Muscle layer of duodenum (tissue), 2 donors: ENCODE measurements at regions not wholly inside any gene's neighbourhood (a gene's known extent, or its start where the extent isn't known, plus 50 kb on each side); places are given as distances from the start of the nearest gene placed in this dataset.

Experiments
- H3K27ac ChIP-seq: one replicate; pipeline ENCODE4 v1.7.0; 2013; ENCODE audit warnings: mild to moderate bottlenecking, low read length
- H3K27me3 ChIP-seq: one replicate; pipeline ENCODE4 v1.7.0; 2013; ENCODE audit warnings: low read depth, mild to moderate bottlenecking, control low read depth, low read length
- H3K36me3 ChIP-seq, 2 donors: one replicate each; pipeline ENCODE4 v1.7.0; 2013; ENCODE audit warnings: low read length in 2 of 2, control low read depth in 1 of 2, mild to moderate bottlenecking in 1 of 2; ENCODE audit not compliant: insufficient read depth in 2 of 2, control insufficient read depth in 1 of 2
- H3K4me1 ChIP-seq, 2 donors: one replicate each; pipeline ENCODE4 v1.7.0; 2013; ENCODE audit warnings: low read length in 2 of 2, mild to moderate bottlenecking in 2 of 2, control low read depth in 1 of 2, moderate library complexity in 1 of 2; ENCODE audit not compliant: insufficient read depth in 2 of 2, control insufficient read depth in 1 of 2
- H3K4me3 ChIP-seq, 2 donors: one replicate each; pipeline ENCODE4 v1.7.0; 2013; ENCODE audit warnings: low read length in 2 of 2, low read depth in 1 of 2, mild to moderate bottlenecking in 1 of 2
- H3K9me3 ChIP-seq, 2 donors: one replicate each; pipeline ENCODE4 v1.7.0; 2013; ENCODE audit warnings: low read length in 2 of 2, control low read depth in 1 of 2, mild to moderate bottlenecking in 1 of 2; ENCODE audit not compliant: control insufficient read depth in 1 of 2
- donor health status: healthy.

GRCh38 chr19:56949626-56950025 is 109.1 kb upstream of the PEG3 start:
- H3K4me1 ChIP-seq = no peaks in the 10 kb centered on the region
- H3K27me3 ChIP-seq = no peaks in the 10 kb centered on the region
- no peak overlapping the region for H3K4me3 ChIP-seq
- H3K9me3 ChIP-seq = no peaks in the 10 kb centered on the region
- H3K27ac ChIP-seq = no peak overlapping the region
- H3K36me3 ChIP-seq = no peaks in the 10 kb centered on the region

DNA sequence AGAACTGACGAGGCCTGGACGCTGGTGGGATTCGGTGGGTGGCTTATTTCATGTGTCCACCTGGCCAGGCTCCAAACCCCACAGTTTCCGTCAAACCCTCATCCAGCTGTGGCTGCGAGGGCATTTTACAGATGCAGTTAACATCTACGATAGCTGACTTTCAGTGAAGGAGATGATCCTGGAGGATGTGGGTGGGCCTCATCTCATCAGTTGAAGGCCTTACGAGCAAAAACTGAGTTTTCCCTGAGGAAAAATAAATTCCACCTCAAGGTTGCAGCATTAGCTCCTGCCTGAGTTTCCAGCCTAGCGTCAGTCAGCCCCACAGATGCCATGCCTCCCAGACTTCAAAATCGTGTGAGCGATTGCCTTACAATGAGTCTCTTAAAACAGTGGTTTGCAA is 111.1 kb upstream of the PEG3 start:
- Histone ChIP-seq H3K27me3 (no peaks in the 10 kb centered on the region), H3K4me3 (no peak overlapping the region), H3K27ac (no peak overlapping the region), H3K9me3 (no peaks in the 10 kb centered on the region), H3K4me1 (no peaks in the 10 kb centered on the region), H3K36me3 (no peaks in the 10 kb centered on the region)

- H3K36me3 ChIP-seq = no peaks in the 10 kb centered on the region
- H3K4me1 ChIP-seq = no peaks in the 10 kb centered on the region
- H3K27me3 ChIP-seq = no peaks in the 10 kb centered on the region
- no peak overlapping the region for H3K27ac ChIP-seq
- no peaks in the 10 kb centered on the region for H3K9me3 ChIP-seq
- H3K4me3 ChIP-seq = no peak overlapping the region
Observed at GRCh38 chr19:56953470-56953869, 112.9 kb upstream of the PEG3 start.

DNA sequence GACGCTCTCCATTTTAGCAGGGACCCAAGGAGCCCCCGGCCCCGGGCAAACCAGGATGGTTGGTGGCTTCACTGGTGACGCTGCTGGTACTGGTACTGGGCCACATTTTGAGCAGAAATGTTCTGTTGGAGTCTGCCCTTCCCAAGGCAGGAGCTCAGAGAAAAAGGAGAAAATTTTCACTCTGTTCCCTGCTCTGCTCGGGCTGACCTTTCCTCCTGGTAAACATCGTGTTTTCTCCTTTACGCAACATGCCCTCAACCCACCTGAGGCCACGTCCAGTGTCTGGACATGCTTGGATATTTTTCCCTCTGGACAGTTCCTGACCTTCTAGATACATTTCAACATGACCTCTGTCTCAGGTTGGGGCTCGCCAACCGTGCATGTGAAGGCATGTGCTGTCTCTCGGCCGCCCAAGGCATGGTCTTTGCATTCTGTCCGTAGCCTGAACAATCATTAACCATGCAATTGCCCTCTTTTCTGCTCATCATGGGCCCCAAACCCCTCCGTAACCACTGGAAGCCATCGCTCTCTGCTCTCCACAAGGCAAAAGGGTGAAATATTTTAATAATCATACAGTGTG is 115.2 kb upstream of the PEG3 start:
- Histone ChIP-seq H3K27me3 (no peaks in the 10 kb centered on the region), H3K9me3 (no peaks in the 10 kb centered on the region), H3K4me3 (no peak overlapping the region), H3K4me1 (no peaks in the 10 kb centered on the region), H3K36me3 (no peaks in the 10 kb centered on the region), H3K27ac (no peak overlapping the region)

- Histone ChIP-seq H3K36me3 (no peaks in the 10 kb centered on the region), H3K27ac (no peak overlapping the region), H3K9me3 (no peaks in the 10 kb centered on the region), H3K4me3 (no peak overlapping the region), H3K27me3 (no peaks in the 10 kb centered on the region), H3K4me1 (no peaks in the 10 kb centered on the region)
Observed at GRCh38 chr19:56956503-56957226, 116.1 kb upstream of the PEG3 start.

DNA sequence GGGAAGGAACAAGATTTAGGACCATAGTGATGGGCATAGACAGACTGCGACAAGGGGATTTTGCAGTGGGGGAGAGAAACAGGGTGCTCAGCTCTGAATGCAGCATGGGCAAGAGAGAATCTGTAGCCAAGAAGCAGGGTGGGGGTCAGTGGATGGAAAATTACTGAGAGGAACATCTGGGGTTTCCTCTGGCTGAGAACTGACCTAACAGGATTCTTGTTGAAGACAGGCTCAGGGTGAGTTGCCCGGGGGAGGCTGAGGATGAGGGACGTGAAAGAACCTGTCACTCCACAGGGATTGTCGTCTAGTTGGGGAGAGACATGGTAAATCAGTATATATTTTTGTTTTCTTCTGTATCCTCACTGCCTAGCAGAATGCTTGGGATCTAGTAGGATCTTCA is 118.7 kb upstream of the PEG3 start:
- Histone ChIP-seq H3K9me3 (no peaks in the 10 kb centered on the region), H3K27me3 (no peaks in the 10 kb centered on the region)

DNA sequence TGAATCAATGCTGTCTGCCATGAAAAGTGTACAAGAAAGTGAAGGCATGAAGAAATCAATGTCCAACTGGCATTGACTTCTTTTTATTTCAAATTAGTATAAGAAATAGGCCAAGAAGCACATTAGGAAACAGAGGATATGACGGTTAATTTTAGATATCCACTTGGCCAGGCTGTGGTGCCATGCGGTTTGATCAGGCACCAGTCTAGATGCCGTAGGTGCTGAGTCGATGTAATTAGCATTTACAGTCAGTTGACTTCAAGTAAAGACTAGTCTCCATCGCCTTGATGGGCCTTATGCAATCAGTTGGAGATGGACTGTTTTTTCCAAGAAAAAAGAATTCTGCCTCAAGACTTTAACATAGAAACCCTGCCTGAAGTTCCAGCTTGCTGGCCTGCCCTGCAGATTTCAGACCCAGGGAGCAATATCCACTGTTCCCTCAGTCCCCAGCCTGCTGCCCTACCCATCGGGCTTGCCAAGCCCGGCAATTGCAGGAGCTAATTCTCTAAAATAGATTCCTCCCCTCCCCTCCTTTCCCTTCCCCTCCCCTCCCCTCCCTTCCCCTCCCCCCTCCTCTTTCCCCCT is 120.5 kb upstream of the PEG3 start:
- Histone ChIP-seq H3K27ac (no peak overlapping the region), H3K36me3 (no peaks in the 10 kb centered on the region), H3K27me3 (no peaks in the 10 kb centered on the region), H3K4me3 (no peak overlapping the region), H3K4me1 (no peaks in the 10 kb centered on the region), H3K9me3 (no peaks in the 10 kb centered on the region)

More for the DNA sequence above, 118.7 kb upstream of the PEG3 start:
- Histone ChIP-seq H3K36me3 (no peaks in the 10 kb centered on the region), H3K27ac (no peak overlapping the region), H3K4me1 (no peaks in the 10 kb centered on the region), H3K4me3 (no peak overlapping the region)

DNA sequence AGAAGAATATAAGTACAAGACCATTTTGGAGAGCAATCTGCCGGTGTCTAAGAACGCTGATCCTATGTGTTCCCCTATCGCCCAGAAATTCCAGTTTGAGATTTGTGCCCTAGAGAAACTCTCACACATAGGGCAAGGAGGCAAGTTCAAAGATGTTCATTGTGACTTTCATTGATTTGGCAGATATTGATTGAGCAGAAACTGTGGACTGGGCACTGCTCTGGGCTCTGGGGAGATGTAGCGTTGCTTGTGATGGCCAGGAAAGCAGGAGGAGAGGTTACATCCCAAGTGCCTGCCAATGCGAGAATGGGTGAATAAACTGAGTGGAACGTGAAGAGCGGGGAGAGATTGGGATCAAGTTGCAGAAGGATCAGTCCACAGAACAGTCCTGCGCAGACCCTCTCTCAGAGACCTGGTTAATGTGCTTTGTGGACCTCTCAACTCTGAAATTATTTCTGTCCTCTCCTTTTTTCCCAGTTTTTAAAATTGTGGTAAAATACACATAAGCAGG is 123.9 kb upstream of the PEG3 start:
- no peak overlapping the region for H3K27ac ChIP-seq
- peaks cover 0 to 6% of the 10 kb centered on the region in 2 donors for H3K4me1 ChIP-seq
- H3K9me3 ChIP-seq = no peaks in the 10 kb centered on the region
- H3K4me3 ChIP-seq = no peak overlapping the region
- no peaks in the 10 kb centered on the region for H3K36me3 ChIP-seq
- no peaks in the 10 kb centered on the region for H3K27me3 ChIP-seq

GRCh38 chr19:56966225-56966696 is 125.7 kb upstream of the PEG3 start:
- Histone ChIP-seq H3K27ac (no peak overlapping the region), H3K27me3 (no peaks in the 10 kb centered on the region), H3K9me3 (no peaks in the 10 kb centered on the region), H3K4me3 (no peak overlapping the region), H3K4me1 (peaks cover 0 to 14% of the 10 kb centered on the region in 2 donors), H3K36me3 (no peaks in the 10 kb centered on the region)

DNA sequence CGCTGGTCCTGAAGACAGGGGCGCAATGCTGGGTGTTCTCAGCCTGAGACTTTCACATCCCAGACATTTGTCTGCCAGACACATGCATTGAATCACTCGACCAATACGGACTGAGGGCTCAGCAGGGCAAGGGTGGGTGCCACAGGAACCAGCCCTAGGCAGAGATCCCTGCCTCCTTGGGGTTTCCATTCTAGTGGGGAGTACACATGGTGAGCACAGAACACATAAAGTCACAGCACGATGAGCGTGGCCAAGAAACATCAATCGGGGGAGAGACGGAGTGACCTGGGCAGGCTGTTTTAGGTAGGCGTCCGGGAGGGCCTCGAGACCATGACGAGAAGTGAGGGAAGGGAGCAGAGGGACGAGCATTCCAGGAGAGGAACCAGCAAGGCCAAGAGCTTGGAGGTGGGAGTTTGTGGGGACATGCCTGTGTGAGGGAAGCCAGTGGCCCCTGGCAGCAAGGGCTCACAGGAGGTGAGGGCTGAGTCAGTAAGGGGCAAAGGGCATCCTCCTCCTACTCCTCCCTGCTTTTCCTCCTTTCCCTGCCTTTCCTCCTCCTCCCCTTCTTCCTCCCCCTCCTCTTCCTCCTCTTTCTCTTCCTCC is 126.3 kb upstream of the PEG3 start:
- peaks cover 0 to 14% of the 10 kb centered on the region in 2 donors for H3K4me1 ChIP-seq
- H3K4me3 ChIP-seq = no peak overlapping the region
- no peak overlapping the region for H3K27ac ChIP-seq
- H3K27me3 ChIP-seq = no peaks in the 10 kb centered on the region
- no peaks in the 10 kb centered on the region for H3K9me3 ChIP-seq
- H3K36me3 ChIP-seq = no peaks in the 10 kb centered on the region

- no peaks in the 10 kb centered on the region for H3K9me3 ChIP-seq
- no peaks in the 10 kb centered on the region for H3K36me3 ChIP-seq
- no peak overlapping the region for H3K27ac ChIP-seq
- H3K27me3 ChIP-seq = no peaks in the 10 kb centered on the region
- no peak overlapping the region for H3K4me3 ChIP-seq
- H3K4me1 ChIP-seq = peaks cover 0 to 14% of the 10 kb centered on the region in 2 donors
Observed at GRCh38 chr19:56969156-56969555, 128.6 kb upstream of the PEG3 start.
